ENCODE measurements at regions not wholly inside any gene's neighbourhood (a gene's known extent, or its start where the extent isn't known, plus 50 kb on each side); places are given as distances from the start of the nearest gene placed in this dataset.

GRCh38 chr1:198934426-198934825, 295.6 kb downstream of the PTPRC start:
- Histone ChIP-seq H3K4me3 (peak overlapping the region; percentile 66), H3K4me1 (peaks cover 22% of the 10 kb centered on the region), H3K27ac (peak overlapping the region; percentile 85), H3K9me3 (no peaks in the 10 kb centered on the region), H3K27me3 (no peaks in the 10 kb centered on the region), H3K36me3 (no peaks in the 10 kb centered on the region)
- DNase-seq, result no peak
- TF ChIP-seq CTCF (IDR thresholded peaks at IDR 0.05), result no peak
- intact Hi-C loops (cut with DNase I), result no loop called here
- ATAC-seq, result no peak

- Histone ChIP-seq H3K27ac (peak overlapping the region; percentile 85), H3K27me3 (no peaks in the 10 kb centered on the region), H3K4me3 (peak overlapping the region; percentile 66), H3K4me1 (peaks cover 22% of the 10 kb centered on the region), H3K36me3 (no peaks in the 10 kb centered on the region), H3K9me3 (no peaks in the 10 kb centered on the region)
- DNase-seq (no peak), ATAC-seq (no peak)
- intact Hi-C loops (cut with DNase I), result no loop called here
- no peak for TF ChIP-seq CTCF (IDR thresholded peaks at IDR 0.05)
These were observed 296.1 kb downstream of the PTPRC start for GRCh38 chr1:198934901-198935305.

- peak overlapping the region; percentile 66 for H3K4me3 ChIP-seq
- peak; percentile 75 for ATAC-seq
- no peak for TF ChIP-seq CTCF (IDR thresholded peaks at IDR 0.05)
- no peaks in the 10 kb centered on the region for H3K9me3 ChIP-seq
- H3K27ac ChIP-seq, result peak overlapping the region; percentile 85
- H3K27me3 ChIP-seq, result no peaks in the 10 kb centered on the region
- intact Hi-C loops (cut with DNase I), result no loop called here
- peaks cover 19% of the 10 kb centered on the region for H3K4me1 ChIP-seq
- DNase-seq, result peak; percentile 79
- H3K36me3 ChIP-seq, result no peaks in the 10 kb centered on the region
These were observed 296.6 kb downstream of the PTPRC start for GRCh38 chr1:198935306-198935921.

- intact Hi-C loops (cut with DNase I), result no loop called here
- no peaks in the 10 kb centered on the region for H3K9me3 ChIP-seq
- no peaks in the 10 kb centered on the region for H3K27me3 ChIP-seq
- DNase-seq, result no peak
- ATAC-seq, result peak; percentile 26
- peak overlapping the region; percentile 66 for H3K4me3 ChIP-seq
- TF ChIP-seq CTCF (IDR thresholded peaks at IDR 0.05), result no peak
- H3K4me1 ChIP-seq, result peaks cover 12% of the 10 kb centered on the region
- no peaks in the 10 kb centered on the region for H3K36me3 ChIP-seq
- H3K27ac ChIP-seq, result peak overlapping the region; percentile 85
These were observed 297.7 kb downstream of the PTPRC start for GRCh38 chr1:198936371-198937083.

GRCh38 chr1:198937231-198938031, 298.6 kb downstream of the PTPRC start:
- DNase-seq, result no peak
- H3K4me3 ChIP-seq, result peak overlapping the region; percentile 66
- H3K27me3 ChIP-seq, result no peaks in the 10 kb centered on the region
- H3K27ac ChIP-seq, result peak overlapping the region; percentile 85
- no peak for TF ChIP-seq CTCF (IDR thresholded peaks at IDR 0.05)
- H3K36me3 ChIP-seq, result no peaks in the 10 kb centered on the region
- intact Hi-C loops (cut with DNase I), result no loop called here
- H3K9me3 ChIP-seq, result no peaks in the 10 kb centered on the region
- peaks cover 7% of the 10 kb centered on the region for H3K4me1 ChIP-seq
- peak; percentile 97 for ATAC-seq

Data from upper lobe of right lung (tissue), 1 donor.